Pancreas (tissue), 10 donors: ENCODE measurements at regions not wholly inside any gene's neighbourhood (a gene's known extent, or its start where the extent isn't known, plus 50 kb on each side); places are given as distances from the start of the nearest gene placed in this dataset.

Source experiments
- ATAC-seq, 4 donors: fragments of 200-7000 bp; cut with Tn5 transposase; one replicate each; pipeline versions ENCODE4 v1.8.0 to v1.9.1; 2020; ENCODE audit warnings: mild to moderate bottlenecking in 4 of 4, moderate library complexity in 4 of 4
- DNase-seq, 6 donors: peaks; one replicate each; pipeline ENCODE4 v3.0.0-alpha.2; 2020
- FAIRE-seq: peaks from 2 replicates; lab custom pipeline; 2012; peaks lifted over from hg19 to GRCh38; lab: Jason Lieb, UNC
- H3K27ac ChIP-seq, 4 donors: fragments of 200-600 bp; sonication (generic); 1 replicate in 3 of 4; 2 replicates in 1 of 4; pipeline versions ENCODE4 v1.5.0 to v1.8.0; 2020
- H3K27me3 ChIP-seq, 4 donors: fragments of 200-600 bp; one replicate each; pipeline ENCODE4 v1.8.0; 2021
- H3K36me3 ChIP-seq, 3 donors: fragments of 200-600 bp; sonication (generic) in 1 of 3; one replicate each; pipeline versions ENCODE4 v1.5.0 to v1.8.0; 2020 to 2021
- H3K4me1 ChIP-seq, 3 donors: fragments of 200-600 bp; one replicate each; pipeline ENCODE4 v1.8.0; 2021
- H3K4me3 ChIP-seq, 4 donors: fragments of 200-600 bp; sonication (generic) in 2 of 4; one replicate each; pipeline versions ENCODE4 v1.5.0 to v1.8.0; 2020 to 2021
- H3K9me3 ChIP-seq, 4 donors: fragments of 200-600 bp; one replicate each; pipeline ENCODE4 v1.8.0; 2021
- WGBS, 2 donors: extraction: QIAGEN DNeasy Blood & Tissue Kit; methylation state at CpG; one replicate each; pipeline ENCODE4 v1.1.7; 2013; 5-methylcytosine and 5-hydroxymethylcytosine counted together
- intact Hi-C, 3 donors: fragments of 100-400 bp; cut with DNase I; formaldehyde crosslinking; loops; one replicate each; pipeline versions ENCODE4 v1.11.1 to v1.14.2; 2022
- TF ChIP-seq, protein P1 (sequence below), 4 donors: fragments of 200-600 bp; sonication (generic) in 3 of 4; IDR thresholded peaks; one replicate each; pipeline versions ENCODE4 v1.5.0 to v1.8.0; 2021; ENCODE audit warnings: antibody characterized with exemption in 4 of 4
- donor health status: healthy with polysubstance abuse.
- donor health status: DM: no; HTN: no; CAD: no; lungs with moderate emphysema.
- donor health status: DM: no; HTN: no; CAD: no.
- donor health status: control.
- donor health status: control.
- donor health status: Bipolar disorder and iron deficiency.
- donor health status: DM: yes; HTN: yes; CAD: no.
- donor health status: DM: no; HTN: no; CAD: no.
- donor health status: DM: no; HTN: no; CAD: no.
- donor health status: DM: yes; HTN: yes; CAD: no.

DNA sequence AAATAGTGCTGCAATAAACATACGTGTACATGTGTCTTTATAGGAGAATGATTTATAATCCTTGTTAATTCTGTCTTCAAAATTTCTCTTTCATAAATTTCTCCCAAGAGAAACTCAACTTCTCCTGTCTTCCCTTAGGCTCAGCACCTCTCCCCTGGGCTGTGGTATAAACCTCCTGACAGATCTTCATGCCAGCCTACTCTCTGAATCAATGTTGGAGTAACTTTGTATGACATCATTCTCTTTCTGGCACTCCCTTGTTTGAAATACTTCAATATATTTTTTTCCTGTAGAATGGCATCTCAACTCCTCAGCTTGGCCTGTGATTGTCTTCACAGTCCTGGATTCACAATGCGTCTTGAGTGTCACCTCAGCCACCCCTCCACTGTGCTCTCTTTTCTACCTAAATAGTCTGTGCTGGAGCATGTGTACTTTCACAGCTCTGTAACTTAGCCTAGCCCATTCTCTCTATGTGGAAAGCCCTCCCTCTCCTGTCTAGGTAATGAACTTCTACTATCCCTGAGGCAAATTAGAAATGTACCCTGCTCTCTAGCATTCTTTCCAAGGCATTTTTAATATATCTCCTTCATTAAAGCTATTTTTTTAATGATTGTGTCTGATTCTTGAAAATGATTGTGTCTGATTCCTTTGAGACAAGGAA lies 649.9 kb upstream of the FANCL start:
- TF ChIP-seq, protein P1, sequence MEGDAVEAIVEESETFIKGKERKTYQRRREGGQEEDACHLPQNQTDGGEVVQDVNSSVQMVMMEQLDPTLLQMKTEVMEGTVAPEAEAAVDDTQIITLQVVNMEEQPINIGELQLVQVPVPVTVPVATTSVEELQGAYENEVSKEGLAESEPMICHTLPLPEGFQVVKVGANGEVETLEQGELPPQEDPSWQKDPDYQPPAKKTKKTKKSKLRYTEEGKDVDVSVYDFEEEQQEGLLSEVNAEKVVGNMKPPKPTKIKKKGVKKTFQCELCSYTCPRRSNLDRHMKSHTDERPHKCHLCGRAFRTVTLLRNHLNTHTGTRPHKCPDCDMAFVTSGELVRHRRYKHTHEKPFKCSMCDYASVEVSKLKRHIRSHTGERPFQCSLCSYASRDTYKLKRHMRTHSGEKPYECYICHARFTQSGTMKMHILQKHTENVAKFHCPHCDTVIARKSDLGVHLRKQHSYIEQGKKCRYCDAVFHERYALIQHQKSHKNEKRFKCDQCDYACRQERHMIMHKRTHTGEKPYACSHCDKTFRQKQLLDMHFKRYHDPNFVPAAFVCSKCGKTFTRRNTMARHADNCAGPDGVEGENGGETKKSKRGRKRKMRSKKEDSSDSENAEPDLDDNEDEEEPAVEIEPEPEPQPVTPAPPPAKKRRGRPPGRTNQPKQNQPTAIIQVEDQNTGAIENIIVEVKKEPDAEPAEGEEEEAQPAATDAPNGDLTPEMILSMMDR (IDR thresholded peaks at IDR 0.05): no peak
- no peaks in the 10 kb centered on the region for H3K4me1 ChIP-seq
- no peaks in the 10 kb centered on the region for H3K36me3 ChIP-seq
- FAIRE-seq: no peak
- no peaks in the 10 kb centered on the region for H3K9me3 ChIP-seq
- no peak overlapping the region for H3K4me3 ChIP-seq
- no peak overlapping the region for H3K27ac ChIP-seq
- 47 to 60% methylated on average over 2 of the region's 2 CpGs for WGBS, 2 donors
- no peak for DNase-seq
- no peaks in the 10 kb centered on the region for H3K27me3 ChIP-seq
- intact Hi-C loops: no loop called here
- ATAC-seq: no peak

DNA sequence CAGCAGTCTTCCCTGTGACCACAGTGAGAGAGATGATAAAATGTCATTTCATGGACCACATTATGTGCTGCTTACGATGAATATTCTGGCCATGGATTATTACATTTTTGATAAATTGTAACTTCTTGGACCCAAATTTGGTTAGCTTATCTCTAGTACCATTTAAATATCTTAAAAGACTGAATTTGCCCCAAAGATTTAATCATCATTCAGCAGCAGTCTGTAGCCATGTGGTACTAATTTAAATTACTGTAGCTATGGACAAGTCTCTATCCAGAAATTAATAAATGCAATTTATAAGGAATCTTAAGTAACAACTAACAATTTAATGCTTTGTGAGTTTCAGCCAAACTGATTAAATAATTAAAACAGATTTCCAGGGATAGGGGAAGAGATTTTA lies 644.9 kb upstream of the FANCL start:
- no peaks in the 10 kb centered on the region for H3K9me3 ChIP-seq
- H3K27ac ChIP-seq: no peak overlapping the region
- TF ChIP-seq, protein P1 (IDR thresholded peaks at IDR 0.05): no peak
- no peaks in the 10 kb centered on the region for H3K36me3 ChIP-seq
- H3K4me3 ChIP-seq: no peak overlapping the region
- ATAC-seq (no peak), DNase-seq (no peak), FAIRE-seq (no peak)
- no peaks in the 10 kb centered on the region for H3K27me3 ChIP-seq
- intact Hi-C loops: no loop called here
- H3K4me1 ChIP-seq: no peaks in the 10 kb centered on the region
- WGBS, 2 donors: 88 to 95% methylated on average over 1 of the region's 1 CpG

DNA sequence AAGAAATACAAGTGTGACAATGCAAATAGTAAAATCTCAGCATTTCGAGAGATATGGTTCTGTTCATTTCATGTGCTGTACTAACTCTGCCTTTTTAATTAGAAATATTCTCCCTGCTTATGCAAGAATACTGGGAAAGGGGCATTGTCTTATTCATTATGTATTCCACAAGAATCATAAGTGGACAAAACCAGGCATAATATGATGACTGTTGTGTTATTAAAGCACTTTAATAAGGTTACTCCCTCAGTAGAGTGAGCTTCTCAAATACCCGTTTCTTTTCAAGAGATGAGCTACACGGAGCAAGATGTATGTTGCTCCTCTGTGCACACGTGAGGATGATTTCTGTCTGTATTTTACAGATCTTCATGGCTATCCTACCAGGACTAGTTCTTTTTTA lies 638.7 kb upstream of the FANCL start:
- ATAC-seq (no peak), FAIRE-seq (no peak), DNase-seq (no peak)
- no peaks in the 10 kb centered on the region for H3K36me3 ChIP-seq
- no peak overlapping the region for H3K4me3 ChIP-seq
- no peaks in the 10 kb centered on the region for H3K27me3 ChIP-seq
- 77 to 78% methylated on average over 4 of the region's 4 CpGs for WGBS, 2 donors
- no peaks in the 10 kb centered on the region for H3K9me3 ChIP-seq
- no peaks in the 10 kb centered on the region for H3K4me1 ChIP-seq
- H3K27ac ChIP-seq: no peak overlapping the region
- TF ChIP-seq, protein P1 (IDR thresholded peaks at IDR 0.05): no peak
- intact Hi-C loops: no loop called here

DNA sequence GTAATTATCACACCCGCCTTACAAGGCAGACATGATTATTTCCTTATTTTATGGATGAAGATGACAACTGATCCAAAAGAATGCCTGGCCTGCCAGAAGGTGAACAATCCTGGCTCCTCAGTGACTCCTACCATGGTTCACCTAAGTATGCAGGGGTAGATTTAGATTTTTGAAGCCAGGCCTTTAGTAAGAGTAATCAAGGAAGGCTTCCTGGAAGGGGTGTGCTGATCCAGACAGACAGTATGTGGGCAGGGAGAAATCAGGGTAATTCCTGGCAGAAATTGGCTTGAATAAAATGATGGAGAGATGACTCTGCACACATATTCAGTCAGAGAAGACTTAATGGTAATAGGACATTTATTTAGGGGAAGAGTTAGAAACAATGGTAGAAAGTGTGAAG lies 637.7 kb upstream of the FANCL start:
- no peak overlapping the region for H3K27ac ChIP-seq
- no peaks in the 10 kb centered on the region for H3K4me1 ChIP-seq
- 77 to 85% methylated on average over 1 of the region's 1 CpG for WGBS, 2 donors
- no peaks in the 10 kb centered on the region for H3K27me3 ChIP-seq
- no peaks in the 10 kb centered on the region for H3K36me3 ChIP-seq
- TF ChIP-seq, protein P1 (IDR thresholded peaks at IDR 0.05): no peak
- DNase-seq (no peak), FAIRE-seq (no peak), ATAC-seq (no peak)
- H3K4me3 ChIP-seq: no peak overlapping the region
- intact Hi-C loops: no loop called here
- H3K9me3 ChIP-seq: no peaks in the 10 kb centered on the region

DNA sequence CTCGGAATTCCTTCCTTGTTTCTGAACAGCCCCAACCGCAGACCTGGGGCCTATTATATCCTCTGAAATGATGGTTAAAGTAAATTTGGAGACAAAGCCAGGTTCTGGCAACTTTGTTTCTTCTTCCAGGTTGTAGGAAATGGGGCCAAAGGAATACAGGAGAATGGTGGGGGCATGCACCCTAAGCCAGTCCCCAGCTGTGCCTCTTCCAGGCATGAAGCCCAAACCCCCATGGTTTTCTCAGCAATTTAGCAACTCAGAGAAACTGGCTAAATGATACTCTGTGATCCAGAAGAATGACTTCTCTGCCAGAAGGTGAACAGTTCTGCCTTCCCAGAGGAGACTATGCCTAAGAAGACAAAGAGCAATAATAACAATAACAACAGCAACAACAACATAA lies 635.0 kb upstream of the FANCL start:
- DNase-seq (no peak), FAIRE-seq (no peak), ATAC-seq (no peak)
- TF ChIP-seq, protein P1 (IDR thresholded peaks at IDR 0.05): no peak
- intact Hi-C loops: no loop called here
- Histone ChIP-seq H3K27me3 (no peaks in the 10 kb centered on the region), H3K9me3 (no peaks in the 10 kb centered on the region), H3K27ac (no peak overlapping the region), H3K36me3 (no peaks in the 10 kb centered on the region), H3K4me3 (no peak overlapping the region), H3K4me1 (no peaks in the 10 kb centered on the region)
- 78 to 85% methylated on average over 2 of the region's 2 CpGs for WGBS, 2 donors
